ENCODE measurements at regions not wholly inside any gene's neighbourhood (a gene's known extent, or its start where the extent isn't known, plus 50 kb on each side); places are given as distances from the start of the nearest gene placed in this dataset.

- Histone ChIP-seq H3K23ac (ENCODE audit: low read length) (no peak overlapping the region), H3K4me2 (ENCODE audit: low read length) (no peak overlapping the region), H2BK5ac (ENCODE audit: low read length) (no peak overlapping the region), H3K79me1 (ENCODE audit: low read length) (no peaks in the 10 kb centered on the region), H2BK120ac (ENCODE audit: low read depth, low read length) (no peak overlapping the region), H3K4me3 (ENCODE audit: low read length) (no peak overlapping the region), H4K5ac (ENCODE audit: low read length) (no peak overlapping the region), H3K27ac (ENCODE audit: low read depth, low read length) (no peak overlapping the region), H3K4ac (ENCODE audit: low read depth, low read length) (no peak overlapping the region), H3K36me3 (ENCODE audit: control insufficient read depth, insufficient read depth, low read length) (no peaks in the 10 kb centered on the region), H3K27me3 (ENCODE audit: insufficient read depth, low read length, poor library complexity) (no peaks in the 10 kb centered on the region), H3K56ac (ENCODE audit: low read length) (no peak overlapping the region), H3K18ac (ENCODE audit: low read length) (no peak overlapping the region), H2AK5ac (ENCODE audit: low read length) (no peak overlapping the region), H2BK15ac (replicated peaks; ENCODE audit: low read depth) (no peak overlapping the region), H3K9ac (ENCODE audit: low read length) (no peak overlapping the region), H3K4me1 (ENCODE audit: control insufficient read depth, low read depth, low read length) (no peaks in the 10 kb centered on the region), H4K8ac (ENCODE audit: low read depth, low read length) (no peak overlapping the region), H3K79me2 (ENCODE audit: control insufficient read depth, insufficient read depth, low read length) (no peaks in the 10 kb centered on the region)
- WGBS (ENCODE audit: extremely low coverage, insufficient coverage, low lambda C conversion rate): no CpG with 5 or more reads among the region's 6 CpGs
- no peak for DNase-seq
Measured at GRCh38 chr3:117477214-117477755, 767.7 kb downstream of the TUSC7 start.

- Histone ChIP-seq H3K4me1 (ENCODE audit: control insufficient read depth, low read depth, low read length) (no peaks in the 10 kb centered on the region), H2BK120ac (ENCODE audit: low read depth, low read length) (no peak overlapping the region), H3K79me1 (ENCODE audit: low read length) (no peaks in the 10 kb centered on the region), H3K9ac (ENCODE audit: low read length) (no peak overlapping the region), H3K36me3 (ENCODE audit: control insufficient read depth, insufficient read depth, low read length) (no peaks in the 10 kb centered on the region), H3K4me2 (ENCODE audit: low read length) (no peak overlapping the region), H4K5ac (ENCODE audit: low read length) (no peak overlapping the region), H3K56ac (ENCODE audit: low read length) (no peak overlapping the region), H2BK5ac (ENCODE audit: low read length) (no peak overlapping the region), H4K8ac (ENCODE audit: low read depth, low read length) (no peak overlapping the region), H3K4ac (ENCODE audit: low read depth, low read length) (no peak overlapping the region), H3K23ac (ENCODE audit: low read length) (no peak overlapping the region), H3K79me2 (ENCODE audit: control insufficient read depth, insufficient read depth, low read length) (no peaks in the 10 kb centered on the region), H3K18ac (ENCODE audit: low read length) (no peak overlapping the region), H2BK15ac (replicated peaks; ENCODE audit: low read depth) (no peak overlapping the region), H3K4me3 (ENCODE audit: low read length) (no peak overlapping the region), H3K27me3 (ENCODE audit: insufficient read depth, low read length, poor library complexity) (no peaks in the 10 kb centered on the region), H2AK5ac (ENCODE audit: low read length) (no peak overlapping the region), H3K27ac (ENCODE audit: low read depth, low read length) (no peak overlapping the region)
- no CpG with 5 or more reads among the region's 2 CpGs for WGBS (ENCODE audit: extremely low coverage, insufficient coverage, low lambda C conversion rate)
- no peak for DNase-seq
Measured at GRCh38 chr3:117479095-117479494, 769.5 kb downstream of the TUSC7 start.

GRCh38 chr3:117480525-117480924, 770.9 kb downstream of the TUSC7 start:
- H3K4me2 ChIP-seq (ENCODE audit: low read length): no peak overlapping the region

DNA sequence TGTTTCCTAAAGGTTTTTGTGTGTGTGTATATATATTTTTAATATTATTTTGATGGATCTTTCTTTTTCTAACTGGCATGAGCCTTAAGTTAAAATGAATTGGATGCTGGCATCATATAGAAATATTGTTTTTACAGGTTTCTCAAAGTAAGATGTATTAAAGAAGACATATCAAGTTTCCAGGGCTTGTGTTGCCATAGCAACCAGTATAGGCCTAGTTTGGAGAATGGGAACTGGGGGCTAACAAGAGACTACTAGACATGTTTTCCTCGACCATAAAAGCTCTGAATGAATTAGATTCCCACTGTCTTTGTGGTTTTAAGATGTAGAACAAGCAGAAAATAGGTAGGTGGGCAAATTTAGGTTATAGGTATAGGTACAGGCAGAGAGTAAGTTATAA, 771.4 kb downstream of the TUSC7 start:
- no peak overlapping the region for H2AK5ac ChIP-seq (ENCODE audit: low read length)
- no peak overlapping the region for H2BK120ac ChIP-seq (ENCODE audit: low read depth, low read length)
- no peak overlapping the region for H3K27ac ChIP-seq (ENCODE audit: low read depth, low read length)
- H3K4me3 ChIP-seq (ENCODE audit: low read length): no peak overlapping the region
- H3K4me1 ChIP-seq (ENCODE audit: control insufficient read depth, low read depth, low read length): no peaks in the 10 kb centered on the region
- H2BK15ac ChIP-seq (replicated peaks; ENCODE audit: low read depth): no peak overlapping the region
- no peak overlapping the region for H3K18ac ChIP-seq (ENCODE audit: low read length)
- no CpG with 5 or more reads among the region's 1 CpG for WGBS (ENCODE audit: extremely low coverage, insufficient coverage, low lambda C conversion rate)
- no peaks in the 10 kb centered on the region for H3K79me2 ChIP-seq (ENCODE audit: control insufficient read depth, insufficient read depth, low read length)
- no peak overlapping the region for H3K23ac ChIP-seq (ENCODE audit: low read length)
- H3K36me3 ChIP-seq (ENCODE audit: control insufficient read depth, insufficient read depth, low read length): no peaks in the 10 kb centered on the region
- no peak overlapping the region for H4K5ac ChIP-seq (ENCODE audit: low read length)
- H4K8ac ChIP-seq (ENCODE audit: low read depth, low read length): no peak overlapping the region
- no peak overlapping the region for H2BK5ac ChIP-seq (ENCODE audit: low read length)
- no peaks in the 10 kb centered on the region for H3K27me3 ChIP-seq (ENCODE audit: insufficient read depth, low read length, poor library complexity)
- H3K4ac ChIP-seq (ENCODE audit: low read depth, low read length): no peak overlapping the region
- no peak overlapping the region for H3K9ac ChIP-seq (ENCODE audit: low read length)
- DNase-seq: no peak
- no peak overlapping the region for H3K56ac ChIP-seq (ENCODE audit: low read length)
- no peak overlapping the region for H3K4me2 ChIP-seq (ENCODE audit: low read length)
- no peaks in the 10 kb centered on the region for H3K79me1 ChIP-seq (ENCODE audit: low read length)

More at GRCh38 chr3:117480525-117480924, 770.9 kb downstream of the TUSC7 start:
- DNase-seq: no peak
- Histone ChIP-seq H4K8ac (ENCODE audit: low read depth, low read length) (no peak overlapping the region), H3K27me3 (ENCODE audit: insufficient read depth, low read length, poor library complexity) (no peaks in the 10 kb centered on the region), H3K9ac (ENCODE audit: low read length) (no peak overlapping the region), H2BK15ac (replicated peaks; ENCODE audit: low read depth) (no peak overlapping the region), H3K4me3 (ENCODE audit: low read length) (no peak overlapping the region), H3K4ac (ENCODE audit: low read depth, low read length) (no peak overlapping the region), H3K36me3 (ENCODE audit: control insufficient read depth, insufficient read depth, low read length) (no peaks in the 10 kb centered on the region), H2BK5ac (ENCODE audit: low read length) (no peak overlapping the region), H3K56ac (ENCODE audit: low read length) (no peak overlapping the region), H3K4me1 (ENCODE audit: control insufficient read depth, low read depth, low read length) (no peaks in the 10 kb centered on the region), H3K79me2 (ENCODE audit: control insufficient read depth, insufficient read depth, low read length) (no peaks in the 10 kb centered on the region), H3K18ac (ENCODE audit: low read length) (no peak overlapping the region), H3K27ac (ENCODE audit: low read depth, low read length) (no peak overlapping the region), H3K23ac (ENCODE audit: low read length) (no peak overlapping the region), H3K79me1 (ENCODE audit: low read length) (no peaks in the 10 kb centered on the region), H2BK120ac (ENCODE audit: low read depth, low read length) (no peak overlapping the region), H2AK5ac (ENCODE audit: low read length) (no peak overlapping the region), H4K5ac (ENCODE audit: low read length) (no peak overlapping the region)
- WGBS (ENCODE audit: extremely low coverage, insufficient coverage, low lambda C conversion rate): no CpG with 5 or more reads among the region's 3 CpGs

DNA sequence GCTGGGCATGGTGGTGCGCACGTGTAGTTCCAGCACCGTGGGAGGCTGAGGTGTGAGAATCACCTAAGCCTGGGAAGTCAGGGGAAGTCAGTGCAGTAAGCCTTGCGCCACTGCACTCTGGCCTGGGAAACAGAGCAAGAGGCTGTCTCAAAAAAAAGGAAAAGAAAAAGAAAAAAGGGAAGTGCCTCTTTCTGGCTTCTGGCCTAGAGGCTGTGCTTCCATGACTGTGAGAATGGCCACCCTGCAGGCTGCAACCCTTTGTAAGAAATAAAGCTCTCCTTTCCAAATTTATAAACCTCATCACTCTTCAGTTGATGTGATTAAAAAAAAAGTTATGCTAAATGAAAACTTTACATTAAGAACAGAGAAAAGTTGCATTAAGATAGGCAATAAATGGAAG, 774.3 kb downstream of the TUSC7 start:
- Histone ChIP-seq H2BK5ac (ENCODE audit: low read length) (no peak overlapping the region), H2BK120ac (ENCODE audit: low read depth, low read length) (no peak overlapping the region), H3K4ac (ENCODE audit: low read depth, low read length) (no peak overlapping the region), H3K4me3 (ENCODE audit: low read length) (no peak overlapping the region), H3K79me1 (ENCODE audit: low read length) (no peaks in the 10 kb centered on the region), H3K27ac (ENCODE audit: low read depth, low read length) (no peak overlapping the region), H3K4me2 (ENCODE audit: low read length) (no peak overlapping the region), H3K9ac (ENCODE audit: low read length) (no peak overlapping the region), H2AK5ac (ENCODE audit: low read length) (no peak overlapping the region), H3K4me1 (ENCODE audit: control insufficient read depth, low read depth, low read length) (no peaks in the 10 kb centered on the region), H4K5ac (ENCODE audit: low read length) (no peak overlapping the region), H4K8ac (ENCODE audit: low read depth, low read length) (no peak overlapping the region), H3K27me3 (ENCODE audit: insufficient read depth, low read length, poor library complexity) (no peaks in the 10 kb centered on the region), H3K36me3 (ENCODE audit: control insufficient read depth, insufficient read depth, low read length) (no peaks in the 10 kb centered on the region), H3K79me2 (ENCODE audit: control insufficient read depth, insufficient read depth, low read length) (no peaks in the 10 kb centered on the region), H3K23ac (ENCODE audit: low read length) (no peak overlapping the region), H3K56ac (ENCODE audit: low read length) (no peak overlapping the region), H3K18ac (ENCODE audit: low read length) (no peak overlapping the region), H2BK15ac (replicated peaks; ENCODE audit: low read depth) (no peak overlapping the region)
- no CpG with 5 or more reads among the region's 4 CpGs for WGBS (ENCODE audit: extremely low coverage, insufficient coverage, low lambda C conversion rate)
- DNase-seq: peak; percentile 9

DNA sequence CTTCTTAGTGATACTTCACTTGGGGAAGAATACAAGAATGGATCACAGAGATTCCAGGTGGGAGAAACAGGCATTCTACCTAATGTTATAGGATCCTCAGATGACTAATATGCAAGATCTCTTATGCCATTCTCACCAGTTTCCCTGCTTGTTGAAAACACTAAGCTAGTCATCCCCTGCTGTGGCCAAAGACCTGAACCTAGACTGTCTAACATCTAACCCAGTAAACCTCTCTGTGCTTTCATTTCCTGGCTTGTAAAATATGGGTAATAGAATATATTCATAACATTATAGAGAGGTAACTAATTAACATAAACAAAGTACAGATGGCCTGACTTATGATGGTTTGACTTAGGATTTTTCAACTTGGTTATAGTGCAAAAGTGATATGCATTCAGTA, 776.3 kb downstream of the TUSC7 start:
- Histone ChIP-seq H3K4ac (ENCODE audit: low read depth, low read length) (no peak overlapping the region), H3K27me3 (ENCODE audit: insufficient read depth, low read length, poor library complexity) (no peaks in the 10 kb centered on the region), H3K79me2 (ENCODE audit: control insufficient read depth, insufficient read depth, low read length) (no peaks in the 10 kb centered on the region), H3K56ac (ENCODE audit: low read length) (no peak overlapping the region), H3K4me3 (ENCODE audit: low read length) (no peak overlapping the region), H3K18ac (ENCODE audit: low read length) (no peak overlapping the region), H2BK120ac (ENCODE audit: low read depth, low read length) (no peak overlapping the region), H4K5ac (ENCODE audit: low read length) (no peak overlapping the region), H4K8ac (ENCODE audit: low read depth, low read length) (no peak overlapping the region), H3K79me1 (ENCODE audit: low read length) (no peaks in the 10 kb centered on the region), H2AK5ac (ENCODE audit: low read length) (no peak overlapping the region), H3K27ac (ENCODE audit: low read depth, low read length) (no peak overlapping the region), H3K36me3 (ENCODE audit: control insufficient read depth, insufficient read depth, low read length) (no peaks in the 10 kb centered on the region), H2BK15ac (replicated peaks; ENCODE audit: low read depth) (no peak overlapping the region), H3K4me2 (ENCODE audit: low read length) (no peak overlapping the region), H2BK5ac (ENCODE audit: low read length) (no peak overlapping the region), H3K23ac (ENCODE audit: low read length) (no peak overlapping the region), H3K9ac (ENCODE audit: low read length) (no peak overlapping the region), H3K4me1 (ENCODE audit: control insufficient read depth, low read depth, low read length) (no peaks in the 10 kb centered on the region)
- no peak for DNase-seq

Data from mesendoderm (in vitro differentiated cells).